Stomach (tissue), 4 donors: ENCODE measurements at regions not wholly inside any gene's neighbourhood (a gene's known extent, or its start where the extent isn't known, plus 50 kb on each side); places are given as distances from the start of the nearest gene placed in this dataset.

ENCODE experiments used
- POLR2A ChIP-seq, 4 donors: fragments of 450-650 bp; IDR thresholded peaks; one replicate each; pipeline ENCODE4 v1.6.1; 2016; ENCODE audit warnings: antibody characterized with exemption in 4 of 4, control low read depth in 2 of 4, mild to moderate bottlenecking in 1 of 4, moderate library complexity in 1 of 4
- POLR2AphosphoS5 ChIP-seq, 3 donors: sonication (generic); formaldehyde crosslinking; IDR thresholded peaks; one replicate each; pipeline ENCODE4 v1.6.1; 2016; ENCODE audit warnings: antibody characterized with exemption in 3 of 3
- TF ChIP-seq, protein P1 (sequence below), 7 experiments: fragments of 450-650 bp in 4 of 7; fragments of 200-600 bp in 3 of 7; sonication (generic) in 3 of 7; IDR thresholded peaks; one replicate each; pipeline ENCODE4 v1.5.1; 2016 to 2019; ENCODE audit warnings: antibody characterized with exemption in 7 of 7, control low read depth in 2 of 7, mild to moderate bottlenecking in 1 of 7

DNA sequence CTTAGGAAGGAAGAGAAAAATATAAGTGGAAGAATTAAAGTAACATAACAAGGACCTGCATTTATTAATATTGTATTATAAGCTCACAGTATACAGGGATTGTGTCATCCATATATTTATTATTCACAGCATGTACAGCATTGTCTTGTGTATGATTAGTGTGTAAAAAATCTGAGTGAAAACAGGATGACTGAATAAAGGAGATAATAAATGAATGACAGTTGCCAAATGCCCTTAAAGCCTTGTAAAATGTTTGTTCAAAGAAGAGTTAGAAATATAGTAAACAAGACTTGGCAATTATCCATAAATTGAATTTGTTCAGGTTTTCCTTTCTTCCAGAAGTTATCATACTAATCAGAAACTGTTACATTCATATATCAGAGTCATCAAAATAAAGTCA lies 172.7 kb downstream of the BTC start:
- TF ChIP-seq, protein P1, sequence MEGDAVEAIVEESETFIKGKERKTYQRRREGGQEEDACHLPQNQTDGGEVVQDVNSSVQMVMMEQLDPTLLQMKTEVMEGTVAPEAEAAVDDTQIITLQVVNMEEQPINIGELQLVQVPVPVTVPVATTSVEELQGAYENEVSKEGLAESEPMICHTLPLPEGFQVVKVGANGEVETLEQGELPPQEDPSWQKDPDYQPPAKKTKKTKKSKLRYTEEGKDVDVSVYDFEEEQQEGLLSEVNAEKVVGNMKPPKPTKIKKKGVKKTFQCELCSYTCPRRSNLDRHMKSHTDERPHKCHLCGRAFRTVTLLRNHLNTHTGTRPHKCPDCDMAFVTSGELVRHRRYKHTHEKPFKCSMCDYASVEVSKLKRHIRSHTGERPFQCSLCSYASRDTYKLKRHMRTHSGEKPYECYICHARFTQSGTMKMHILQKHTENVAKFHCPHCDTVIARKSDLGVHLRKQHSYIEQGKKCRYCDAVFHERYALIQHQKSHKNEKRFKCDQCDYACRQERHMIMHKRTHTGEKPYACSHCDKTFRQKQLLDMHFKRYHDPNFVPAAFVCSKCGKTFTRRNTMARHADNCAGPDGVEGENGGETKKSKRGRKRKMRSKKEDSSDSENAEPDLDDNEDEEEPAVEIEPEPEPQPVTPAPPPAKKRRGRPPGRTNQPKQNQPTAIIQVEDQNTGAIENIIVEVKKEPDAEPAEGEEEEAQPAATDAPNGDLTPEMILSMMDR (IDR thresholded peaks at IDR 0.05) = no peak
- TF ChIP-seq POLR2A (IDR thresholded peaks at IDR 0.05) (no peak), POLR2AphosphoS5 (IDR thresholded peaks at IDR 0.05) (no peak)
